DOHH2 (cell line): ENCODE measurements at regions not wholly inside any gene's neighbourhood (a gene's known extent, or its start where the extent isn't known, plus 50 kb on each side); places are given as distances from the start of the nearest gene placed in this dataset.

Experiments used
- EZH2phosphoT487 ChIP-seq: fragments of 200-600 bp; sonication (generic); IDR thresholded peaks from 2 replicates; pipeline ENCODE4 v1.6.1; 2017; ENCODE audit warnings: borderline replicate concordance, mild to moderate bottlenecking, antibody characterized with exemption, low read length, moderate library complexity, mixed read lengths
- TF ChIP-seq, protein P1 (sequence below): fragments of 200-600 bp; sonication (generic); IDR thresholded peaks from one replicate; pipeline ENCODE4 v1.5.1; 2014; ENCODE audit warnings: antibody characterized with exemption, mild to moderate bottlenecking, low read depth, low read length; ENCODE audit not compliant: poor library complexity, severe bottlenecking

DNA sequence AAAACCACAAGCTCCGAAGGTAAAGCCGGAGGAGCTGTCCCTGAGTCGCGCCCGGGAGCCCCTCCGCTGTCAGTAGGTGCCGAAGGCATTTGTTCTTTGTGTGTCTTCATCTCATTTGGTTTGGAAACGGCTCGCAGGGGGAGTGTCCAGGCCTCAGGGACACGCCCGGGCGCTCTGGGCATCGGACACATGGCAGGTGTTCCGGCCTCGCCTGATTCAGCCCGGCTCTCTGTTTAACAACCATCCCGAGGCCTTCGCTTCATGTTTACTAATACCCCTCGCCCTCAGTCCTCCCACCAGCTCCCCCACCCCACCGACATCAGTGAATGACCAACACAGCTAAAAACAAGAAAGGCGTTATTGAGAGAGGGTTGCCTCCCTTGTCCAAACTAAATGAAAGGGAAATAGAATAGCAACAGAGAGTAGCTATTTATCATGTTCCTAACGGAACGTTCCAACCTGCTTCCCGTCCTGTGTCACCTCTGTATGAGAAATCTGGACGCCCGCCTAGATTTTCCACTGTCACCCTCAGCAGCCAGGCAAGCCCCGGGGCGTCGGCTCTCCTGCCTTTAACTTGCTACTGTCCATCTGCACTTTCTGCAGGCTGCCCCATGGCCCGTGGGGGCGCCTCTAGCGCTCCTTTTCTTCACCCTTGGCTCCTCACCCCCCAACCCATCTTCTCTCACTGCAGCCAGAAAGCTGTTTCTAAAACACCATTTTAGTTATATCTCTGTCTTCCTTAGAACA lies 73.9 kb downstream of the MYCN start:
- TF ChIP-seq, protein P1, sequence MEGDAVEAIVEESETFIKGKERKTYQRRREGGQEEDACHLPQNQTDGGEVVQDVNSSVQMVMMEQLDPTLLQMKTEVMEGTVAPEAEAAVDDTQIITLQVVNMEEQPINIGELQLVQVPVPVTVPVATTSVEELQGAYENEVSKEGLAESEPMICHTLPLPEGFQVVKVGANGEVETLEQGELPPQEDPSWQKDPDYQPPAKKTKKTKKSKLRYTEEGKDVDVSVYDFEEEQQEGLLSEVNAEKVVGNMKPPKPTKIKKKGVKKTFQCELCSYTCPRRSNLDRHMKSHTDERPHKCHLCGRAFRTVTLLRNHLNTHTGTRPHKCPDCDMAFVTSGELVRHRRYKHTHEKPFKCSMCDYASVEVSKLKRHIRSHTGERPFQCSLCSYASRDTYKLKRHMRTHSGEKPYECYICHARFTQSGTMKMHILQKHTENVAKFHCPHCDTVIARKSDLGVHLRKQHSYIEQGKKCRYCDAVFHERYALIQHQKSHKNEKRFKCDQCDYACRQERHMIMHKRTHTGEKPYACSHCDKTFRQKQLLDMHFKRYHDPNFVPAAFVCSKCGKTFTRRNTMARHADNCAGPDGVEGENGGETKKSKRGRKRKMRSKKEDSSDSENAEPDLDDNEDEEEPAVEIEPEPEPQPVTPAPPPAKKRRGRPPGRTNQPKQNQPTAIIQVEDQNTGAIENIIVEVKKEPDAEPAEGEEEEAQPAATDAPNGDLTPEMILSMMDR: no peak
- TF ChIP-seq EZH2phosphoT487: no peak
